Neural cell (in vitro differentiated cells): ENCODE measurements at regions not wholly inside any gene's neighbourhood (a gene's known extent, or its start where the extent isn't known, plus 50 kb on each side); places are given as distances from the start of the nearest gene placed in this dataset.

Experiments used
- H2AFZ ChIP-seq: fragments of 200-600, 300-800 bp; sonication (generic), shearing (Covaris generic); 2 replicates; pipeline ENCODE4 v1.6.0; 2014; ENCODE audit warnings: low read depth, mild to moderate bottlenecking, antibody characterized with exemption, low read length, moderate library complexity
- H3F3A ChIP-seq: fragments of 200-600 bp; shearing (Covaris generic); 2 replicates; pipeline ENCODE4 v1.6.1; 2016; ENCODE audit warnings: mild to moderate bottlenecking, moderate library complexity, mixed read lengths, antibody characterized with exemption, low read length; ENCODE audit not compliant: insufficient read depth, poor library complexity, severe bottlenecking
- H3K27ac ChIP-seq: fragments of 200-600, 300-800 bp; sonication (generic), shearing (Covaris generic); 2 replicates; pipeline ENCODE4 v1.5.1; 2014; ENCODE audit warnings: mild to moderate bottlenecking, low read length, moderate library complexity
- H3K27me3 ChIP-seq: fragments of 300-800, 200-600 bp; sonication (generic), shearing (Covaris generic); 2 replicates; pipeline ENCODE4 v1.6.0; 2014; ENCODE audit warnings: mild to moderate bottlenecking, low read depth, low read length, moderate library complexity; ENCODE audit not compliant: insufficient read depth
- H3K36me3 ChIP-seq: fragments of 300-800, 200-600 bp; sonication (generic), shearing (Covaris generic); 2 replicates; pipeline ENCODE4 v1.5.1; 2014; ENCODE audit warnings: mild to moderate bottlenecking, antibody characterized with exemption, low read length, moderate library complexity; ENCODE audit not compliant: insufficient read depth
- H3K4me2 ChIP-seq: fragments of 300-800, 200-600 bp; sonication (generic), shearing (Covaris generic); 2 replicates; pipeline ENCODE4 v1.6.0; 2014; ENCODE audit warnings: mild to moderate bottlenecking, low read length
- H3K4me3 ChIP-seq: fragments of 300-800, 200-600 bp; sonication (generic), shearing (Covaris generic); 2 replicates; pipeline ENCODE4 v1.5.1; 2014; ENCODE audit warnings: mild to moderate bottlenecking, low read length, moderate library complexity
- H3K79me2 ChIP-seq: fragments of 200-600 bp; shearing (Covaris generic); replicated peaks from 2 replicates; pipeline ENCODE4 v1.6.0; 2014; ENCODE audit warnings: mild to moderate bottlenecking, low read length, moderate library complexity; ENCODE audit not compliant: insufficient read depth
- H3K9ac ChIP-seq: fragments of 300-800, 200-600 bp; sonication (generic), shearing (Covaris generic); 2 replicates; pipeline ENCODE4 v1.6.1; 2016; ENCODE audit warnings: mild to moderate bottlenecking, low read length, mixed read lengths
- H3K9me2 ChIP-seq: fragments of 200-600 bp; shearing (Covaris generic); 2 replicates; pipeline ENCODE4 v1.6.1; 2016; ENCODE audit warnings: mild to moderate bottlenecking, low read length, mixed read lengths; ENCODE audit not compliant: insufficient read depth
- H3K9me3 ChIP-seq: fragments of 200-600, 300-800 bp; sonication (generic), shearing (Covaris generic); 2 replicates; pipeline ENCODE4 v1.6.1; 2016; ENCODE audit warnings: mild to moderate bottlenecking, mixed run types, low read length, moderate library complexity, mixed read lengths
- H4K20me1 ChIP-seq: fragments of 200-600 bp; shearing (Covaris generic); 2 replicates; pipeline ENCODE4 v1.6.1; 2016; ENCODE audit warnings: mild to moderate bottlenecking, mixed run types; ENCODE audit not compliant: insufficient read depth
- EP300 ChIP-seq: fragments of 450-650 bp; conservative IDR thresholded peaks from 2 replicates; pipeline ENCODE4 v1.6.1; 2014; ENCODE audit warnings: antibody characterized with exemption, mild to moderate bottlenecking, moderate library complexity; ENCODE audit not compliant: poor library complexity, severe bottlenecking
- EZH2 ChIP-seq: fragments of 200-600, 300-800 bp; shearing (Covaris generic), sonication (generic); IDR thresholded peaks from 2 replicates; pipeline ENCODE4 v1.6.1; 2014; ENCODE audit warnings: antibody characterized with exemption, low read length, borderline replicate concordance, mild to moderate bottlenecking; ENCODE audit not compliant: insufficient read depth, poor library complexity, severe bottlenecking
- MXI1 ChIP-seq: fragments of 450-650 bp; conservative IDR thresholded peaks from 2 replicates; pipeline ENCODE4 v1.6.1; 2014; ENCODE audit warnings: antibody characterized with exemption, mild to moderate bottlenecking; ENCODE audit not compliant: poor library complexity, severe bottlenecking
- POLR2AphosphoS5 ChIP-seq: IDR thresholded peaks from 2 replicates; pipeline ENCODE4 v1.6.1; 2012
- RAD21 ChIP-seq: fragments of 450-650 bp; conservative IDR thresholded peaks from 2 replicates; pipeline ENCODE4 v1.6.1; 2014; ENCODE audit warnings: antibody characterized with exemption, mild to moderate bottlenecking, moderate library complexity
- SMC3 ChIP-seq: fragments of 450-650 bp; conservative IDR thresholded peaks from 2 replicates; pipeline ENCODE4 v1.6.1; 2014; ENCODE audit warnings: antibody characterized with exemption, mild to moderate bottlenecking, moderate library complexity; ENCODE audit not compliant: poor library complexity
- TAF1 ChIP-seq: IDR thresholded peaks from 2 replicates; pipeline ENCODE4 v1.6.1; 2012; ENCODE audit warnings: low read depth
- TF ChIP-seq, protein P1 (sequence below): fragments of 450-650 bp; IDR thresholded peaks from 2 replicates; pipeline ENCODE4 v1.5.1; 2014; ENCODE audit warnings: antibody characterized with exemption, mild to moderate bottlenecking, moderate library complexity; ENCODE audit not compliant: poor library complexity, severe bottlenecking
- TF ChIP-seq, protein P2 (sequence below): IDR thresholded peaks from 2 replicates; pipeline ENCODE4 v1.6.1; 2012; ENCODE audit warnings: borderline replicate concordance

DNA sequence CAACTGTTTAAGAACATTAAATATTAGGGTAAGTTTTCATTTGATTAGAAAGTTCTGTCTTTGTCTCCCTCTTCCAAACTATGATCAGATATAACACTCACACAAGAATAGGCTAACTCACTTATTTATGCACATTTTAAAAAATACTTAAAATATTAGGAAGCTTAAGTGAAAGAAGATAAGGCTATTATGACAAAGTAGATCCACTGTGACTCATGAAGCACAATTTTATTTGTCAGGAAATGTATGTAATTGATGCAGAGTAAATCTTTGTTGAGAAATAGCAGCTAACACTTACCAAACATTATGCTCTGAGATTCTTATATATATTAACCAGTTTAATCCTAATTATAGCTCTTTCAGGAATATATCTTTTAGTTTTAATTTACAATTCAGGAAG is 560.6 kb downstream of the CSNK1G3 start:
- no peak overlapping the region for H2AFZ ChIP-seq
- H4K20me1 ChIP-seq = no peaks in the 10 kb centered on the region
- H3K36me3 ChIP-seq = no peaks in the 10 kb centered on the region
- H3K9ac ChIP-seq = no peak overlapping the region
- no peaks in the 10 kb centered on the region for H3F3A ChIP-seq
- H3K9me2 ChIP-seq = no peaks in the 10 kb centered on the region
- H3K79me2 ChIP-seq = no peaks in the 10 kb centered on the region
- no peak overlapping the region for H3K27ac ChIP-seq
- no peaks in the 10 kb centered on the region for H3K9me3 ChIP-seq
- TF ChIP-seq TAF1 = no peak
- TF ChIP-seq SMC3 = no peak
- no peak for TF ChIP-seq EP300
- no peak for TF ChIP-seq RAD21
- no peak for TF ChIP-seq POLR2AphosphoS5
- TF ChIP-seq, protein P1, sequence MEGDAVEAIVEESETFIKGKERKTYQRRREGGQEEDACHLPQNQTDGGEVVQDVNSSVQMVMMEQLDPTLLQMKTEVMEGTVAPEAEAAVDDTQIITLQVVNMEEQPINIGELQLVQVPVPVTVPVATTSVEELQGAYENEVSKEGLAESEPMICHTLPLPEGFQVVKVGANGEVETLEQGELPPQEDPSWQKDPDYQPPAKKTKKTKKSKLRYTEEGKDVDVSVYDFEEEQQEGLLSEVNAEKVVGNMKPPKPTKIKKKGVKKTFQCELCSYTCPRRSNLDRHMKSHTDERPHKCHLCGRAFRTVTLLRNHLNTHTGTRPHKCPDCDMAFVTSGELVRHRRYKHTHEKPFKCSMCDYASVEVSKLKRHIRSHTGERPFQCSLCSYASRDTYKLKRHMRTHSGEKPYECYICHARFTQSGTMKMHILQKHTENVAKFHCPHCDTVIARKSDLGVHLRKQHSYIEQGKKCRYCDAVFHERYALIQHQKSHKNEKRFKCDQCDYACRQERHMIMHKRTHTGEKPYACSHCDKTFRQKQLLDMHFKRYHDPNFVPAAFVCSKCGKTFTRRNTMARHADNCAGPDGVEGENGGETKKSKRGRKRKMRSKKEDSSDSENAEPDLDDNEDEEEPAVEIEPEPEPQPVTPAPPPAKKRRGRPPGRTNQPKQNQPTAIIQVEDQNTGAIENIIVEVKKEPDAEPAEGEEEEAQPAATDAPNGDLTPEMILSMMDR = no peak
- TF ChIP-seq, protein P2, sequence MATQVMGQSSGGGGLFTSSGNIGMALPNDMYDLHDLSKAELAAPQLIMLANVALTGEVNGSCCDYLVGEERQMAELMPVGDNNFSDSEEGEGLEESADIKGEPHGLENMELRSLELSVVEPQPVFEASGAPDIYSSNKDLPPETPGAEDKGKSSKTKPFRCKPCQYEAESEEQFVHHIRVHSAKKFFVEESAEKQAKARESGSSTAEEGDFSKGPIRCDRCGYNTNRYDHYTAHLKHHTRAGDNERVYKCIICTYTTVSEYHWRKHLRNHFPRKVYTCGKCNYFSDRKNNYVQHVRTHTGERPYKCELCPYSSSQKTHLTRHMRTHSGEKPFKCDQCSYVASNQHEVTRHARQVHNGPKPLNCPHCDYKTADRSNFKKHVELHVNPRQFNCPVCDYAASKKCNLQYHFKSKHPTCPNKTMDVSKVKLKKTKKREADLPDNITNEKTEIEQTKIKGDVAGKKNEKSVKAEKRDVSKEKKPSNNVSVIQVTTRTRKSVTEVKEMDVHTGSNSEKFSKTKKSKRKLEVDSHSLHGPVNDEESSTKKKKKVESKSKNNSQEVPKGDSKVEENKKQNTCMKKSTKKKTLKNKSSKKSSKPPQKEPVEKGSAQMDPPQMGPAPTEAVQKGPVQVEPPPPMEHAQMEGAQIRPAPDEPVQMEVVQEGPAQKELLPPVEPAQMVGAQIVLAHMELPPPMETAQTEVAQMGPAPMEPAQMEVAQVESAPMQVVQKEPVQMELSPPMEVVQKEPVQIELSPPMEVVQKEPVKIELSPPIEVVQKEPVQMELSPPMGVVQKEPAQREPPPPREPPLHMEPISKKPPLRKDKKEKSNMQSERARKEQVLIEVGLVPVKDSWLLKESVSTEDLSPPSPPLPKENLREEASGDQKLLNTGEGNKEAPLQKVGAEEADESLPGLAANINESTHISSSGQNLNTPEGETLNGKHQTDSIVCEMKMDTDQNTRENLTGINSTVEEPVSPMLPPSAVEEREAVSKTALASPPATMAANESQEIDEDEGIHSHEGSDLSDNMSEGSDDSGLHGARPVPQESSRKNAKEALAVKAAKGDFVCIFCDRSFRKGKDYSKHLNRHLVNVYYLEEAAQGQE = no peak
- TF ChIP-seq EZH2 = no peak
- TF ChIP-seq MXI1 = no peak
- no peaks in the 10 kb centered on the region for H3K27me3 ChIP-seq
- H3K4me2 ChIP-seq = no peak overlapping the region
- H3K4me3 ChIP-seq = no peak overlapping the region

DNA sequence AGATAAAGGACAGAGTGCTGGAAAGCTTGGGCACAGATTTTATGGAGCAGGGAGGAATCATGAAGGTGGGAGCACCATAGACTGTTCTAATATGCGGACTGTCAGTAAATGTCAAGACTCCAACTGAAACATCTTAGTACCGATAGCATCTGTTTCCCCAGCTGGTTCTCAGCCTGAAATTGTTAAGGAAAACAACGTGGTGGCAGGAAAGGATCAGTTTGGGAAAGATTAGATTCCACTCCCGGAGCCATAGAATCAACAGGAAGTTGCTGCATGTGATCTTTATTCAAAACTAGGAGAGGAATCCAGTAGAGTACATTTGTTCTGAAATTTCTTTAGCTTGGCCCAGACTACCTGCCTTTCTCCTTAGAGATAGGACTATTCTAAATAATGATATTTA is 559.1 kb downstream of the CSNK1G3 start:
- Histone ChIP-seq H3F3A (no peaks in the 10 kb centered on the region), H2AFZ (no peak overlapping the region), H3K4me3 (no peak overlapping the region), H4K20me1 (no peaks in the 10 kb centered on the region), H3K27ac (no peak overlapping the region), H3K36me3 (no peaks in the 10 kb centered on the region), H3K4me2 (no peak overlapping the region), H3K9ac (no peak overlapping the region), H3K9me2 (no peaks in the 10 kb centered on the region), H3K79me2 (no peaks in the 10 kb centered on the region), H3K27me3 (no peaks in the 10 kb centered on the region), H3K9me3 (no peaks in the 10 kb centered on the region)
- TF ChIP-seq, protein P2 = no peak
- TF ChIP-seq EZH2 = no peak
- no peak for TF ChIP-seq POLR2AphosphoS5
- TF ChIP-seq, protein P1 = no peak
- TF ChIP-seq TAF1 = no peak
- TF ChIP-seq RAD21 = no peak
- no peak for TF ChIP-seq EP300
- no peak for TF ChIP-seq MXI1
- no peak for TF ChIP-seq SMC3
